Adrenal gland (tissue), 5 donors: ENCODE measurements at regions not wholly inside any gene's neighbourhood (a gene's known extent, or its start where the extent isn't known, plus 50 kb on each side); places are given as distances from the start of the nearest gene placed in this dataset.

Source experiments
- CTCF ChIP-seq, 6 experiments: fragments of 450-650 bp in 4 of 6; fragments of 200-600 bp in 2 of 6; sonication (generic) in 1 of 6; IDR thresholded peaks; 1 replicate in 5 of 6; 2 replicates in 1 of 6; pipeline versions ENCODE4 v1.5.1 to v1.8.0; 2016 to 2021; ENCODE audit warnings: antibody characterized with exemption in 6 of 6, mild to moderate bottlenecking in 2 of 6, moderate library complexity in 1 of 6
- POLR2A ChIP-seq, 2 donors: fragments of 450-650 bp; IDR thresholded peaks; one replicate each; pipeline ENCODE4 v1.6.1; 2017; ENCODE audit warnings: antibody characterized with exemption in 2 of 2, mild to moderate bottlenecking in 2 of 2, moderate library complexity in 1 of 2
- donor health status: DM: no; HTN: no; CAD: no.

- TF ChIP-seq CTCF (IDR thresholded peaks at IDR 0.05) (no peak), POLR2A (IDR thresholded peaks at IDR 0.05) (no peak)
Observed at GRCh38 chr10:4191894-4192293, 406.9 kb upstream of the KLF6 start.
